WTC11 (cell line): ENCODE measurements at regions not wholly inside any gene's neighbourhood (a gene's known extent, or its start where the extent isn't known, plus 50 kb on each side); places are given as distances from the start of the nearest gene placed in this dataset.

ENCODE experiments used
- ATAC-seq: fragments of 200-7000 bp; cut with Tn5 transposase; 2 replicates; pipeline ENCODE4 v1.10.0; 2021; ENCODE audit warnings: mild to moderate bottlenecking, moderate library complexity
- CTCF ChIA-PET: fragments of 300-600 bp; sonication (Branson Sonifier 250); formaldehyde crosslinking; loops from one replicate; lab custom pipeline; 2021; ENCODE audit warnings: antibody characterized with exemption; lab: Charles Lee
- POLR2A ChIA-PET: fragments of 350-600 bp; sonication (Branson Sonifier 250); formaldehyde crosslinking; loops from one replicate; lab custom pipeline; 2021; ENCODE audit warnings: antibody characterized with exemption; lab: Charles Lee
- DNase-seq: peaks from one replicate; pipeline ENCODE4 v3.0.0; 2021; ENCODE audit warnings: low spot score
- H3K27ac Mint-ChIP-seq: 2 replicates; pipeline ENCODE4 v1.8.0; 2021; ENCODE audit warnings: mixed read lengths
- H3K27me3 Mint-ChIP-seq: 2 replicates; pipeline ENCODE4 v1.8.0; 2021; ENCODE audit warnings: low read depth, mild to moderate bottlenecking, moderate library complexity, mixed read lengths
- H3K36me3 Mint-ChIP-seq: 2 replicates; pipeline ENCODE4 v1.8.0; 2021; ENCODE audit warnings: mixed read lengths
- H3K4me1 Mint-ChIP-seq: 2 replicates; pipeline ENCODE4 v1.8.0; 2022; ENCODE audit warnings: mixed read lengths
- H3K4me3 Mint-ChIP-seq: 2 replicates; pipeline ENCODE4 v1.8.0; 2021; ENCODE audit warnings: mild to moderate bottlenecking, moderate library complexity, mixed read lengths
- H3K9me3 Mint-ChIP-seq: 2 replicates; pipeline ENCODE4 v1.8.0; 2021; ENCODE audit warnings: mixed read lengths
- CBFB ChIP-seq: sonication (generic); formaldehyde crosslinking; IDR thresholded peaks from 2 replicates; pipeline ENCODE4 v1.8.1; 2022; ENCODE audit warnings: mild to moderate bottlenecking, low read depth, missing genetic modification reagents
- CREB1 ChIP-seq: sonication (generic); formaldehyde crosslinking; IDR thresholded peaks from 2 replicates; pipeline ENCODE4 v1.8.0; 2023; ENCODE audit warnings: mild to moderate bottlenecking, missing genetic modification reagents
- CREM ChIP-seq: sonication (generic); formaldehyde crosslinking; IDR thresholded peaks from 2 replicates; pipeline ENCODE4 v1.8.1; 2022; ENCODE audit warnings: mild to moderate bottlenecking, missing genetic modification reagents, moderate library complexity
- CTCF ChIP-seq: fragments of 200-600 bp; IDR thresholded peaks from 2 replicates; pipeline ENCODE4 v1.8.0; 2022; ENCODE audit warnings: antibody characterized with exemption
- E2F1 ChIP-seq: sonication (generic); formaldehyde crosslinking; IDR thresholded peaks from 2 replicates; pipeline ENCODE4 v1.8.0; 2022; ENCODE audit warnings: mild to moderate bottlenecking, missing genetic modification reagents
- EMX1 ChIP-seq: fragments of 250-450 bp; sonication (Bioruptor Pico); IDR thresholded peaks from 2 replicates; pipeline ENCODE4 v1.8.0; 2021; ENCODE audit warnings: mild to moderate bottlenecking
- FOXK1 ChIP-seq: sonication (generic); formaldehyde crosslinking; IDR thresholded peaks from 2 replicates; pipeline ENCODE4 v1.8.0; 2022; ENCODE audit warnings: mild to moderate bottlenecking, moderate library complexity, missing genetic modification reagents
- FOXP1 ChIP-seq: sonication (generic); formaldehyde crosslinking; IDR thresholded peaks from 2 replicates; pipeline ENCODE4 v1.8.0; 2022; ENCODE audit warnings: missing genetic modification reagents, mild to moderate bottlenecking, moderate library complexity, borderline replicate concordance
- FOXP4 ChIP-seq: sonication (generic); formaldehyde crosslinking; IDR thresholded peaks from 2 replicates; pipeline ENCODE4 v1.8.0; 2022; ENCODE audit warnings: mild to moderate bottlenecking, missing genetic modification reagents
- GABPB1 ChIP-seq: sonication (generic); formaldehyde crosslinking; IDR thresholded peaks from 2 replicates; pipeline ENCODE4 v1.8.1; 2023; ENCODE audit warnings: mild to moderate bottlenecking, missing genetic modification reagents
- GTF2I ChIP-seq: fragments of 250-450 bp; sonication (Bioruptor Pico); conservative IDR thresholded peaks from 2 replicates; pipeline ENCODE4 v1.4.0; 2021; ENCODE audit warnings: mild to moderate bottlenecking
- HMGA2 ChIP-seq: fragments of 250-450 bp; sonication (Bioruptor Pico); IDR thresholded peaks from 2 replicates; pipeline ENCODE4 v1.4.0; 2021; ENCODE audit warnings: mild to moderate bottlenecking, moderate library complexity
- KAT7 ChIP-seq: sonication (generic); formaldehyde crosslinking; IDR thresholded peaks from 2 replicates; pipeline ENCODE4 v1.8.1; 2023; ENCODE audit warnings: missing genetic modification reagents, mild to moderate bottlenecking, borderline replicate concordance
- MYBL2 ChIP-seq: sonication (generic); formaldehyde crosslinking; IDR thresholded peaks from 2 replicates; pipeline ENCODE4 v1.8.1; 2023; ENCODE audit warnings: mild to moderate bottlenecking, moderate library complexity, missing genetic modification reagents
- NFYB ChIP-seq: sonication (generic); formaldehyde crosslinking; conservative IDR thresholded peaks from 2 replicates; pipeline ENCODE4 v1.8.0; 2022; ENCODE audit warnings: low read depth, missing genetic modification reagents
- NR1H2 ChIP-seq: sonication (generic); formaldehyde crosslinking; IDR thresholded peaks from 2 replicates; pipeline ENCODE4 v1.9.0; 2021; ENCODE audit warnings: mild to moderate bottlenecking, moderate library complexity, missing genetic modification reagents
- USF2 ChIP-seq: sonication (generic); formaldehyde crosslinking; IDR thresholded peaks from 2 replicates; pipeline ENCODE4 v1.8.1; 2023; ENCODE audit warnings: mild to moderate bottlenecking, missing genetic modification reagents, moderate library complexity
- TF ChIP-seq, protein P1 (sequence below): sonication (generic); formaldehyde crosslinking; IDR thresholded peaks from 2 replicates; pipeline ENCODE4 v1.8.1; 2022; ENCODE audit warnings: low read depth, mild to moderate bottlenecking, moderate library complexity, missing genetic modification reagents, borderline replicate concordance
- TF ChIP-seq, protein P2 (sequence below): sonication (generic); formaldehyde crosslinking; IDR thresholded peaks from 2 replicates; pipeline ENCODE4 v1.8.1; 2022; ENCODE audit warnings: mild to moderate bottlenecking, moderate library complexity, missing genetic modification reagents
- TF ChIP-seq, protein P3 (sequence below): sonication (generic); formaldehyde crosslinking; IDR thresholded peaks from 2 replicates; pipeline ENCODE4 v1.8.0; 2022; ENCODE audit warnings: mild to moderate bottlenecking, missing genetic modification reagents
- TF ChIP-seq, protein P4 (sequence below): sonication (generic); formaldehyde crosslinking; IDR thresholded peaks from 2 replicates; pipeline ENCODE4 v1.8.0; 2023; ENCODE audit warnings: mild to moderate bottlenecking, missing genetic modification reagents

- no peak for TF ChIP-seq MYBL2 (CRISPR knock-in tag)
These were observed 71.3 kb upstream of the ITPRID1 start (continued) for GRCh38 chr7:31442626-31443025.

DNA sequence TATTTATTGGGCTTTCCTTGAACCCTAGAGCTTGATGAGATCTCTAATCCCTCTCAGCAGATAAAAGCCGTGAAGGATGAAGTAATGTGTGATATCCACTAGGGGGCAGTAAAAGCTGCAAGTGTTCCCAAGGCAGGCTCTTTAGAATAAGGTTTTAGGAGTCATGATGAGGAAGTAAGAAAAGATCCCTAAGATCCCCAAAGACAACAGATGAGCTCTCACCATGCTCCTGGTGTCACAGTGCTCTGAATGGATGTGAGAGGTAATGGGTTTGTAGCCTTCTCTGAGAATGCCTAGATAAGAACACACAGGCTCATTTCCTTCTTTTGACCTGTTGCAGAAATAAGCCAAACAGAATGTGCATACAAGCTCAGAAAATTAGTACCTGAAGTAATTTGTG, 70.4 kb upstream of the ITPRID1 start:
- 0 out of 2 replicates have a peak, but pooled peaks cover 6% of the 10 kb centered on the region for H3K36me3 Mint-ChIP-seq
- DNase-seq = no peak
- peaks cover 22% of the 10 kb centered on the region for H3K27me3 Mint-ChIP-seq
- ChIA-PET POLR2A (interaction anchor here (0.7 to 1.2 kb wide), 2 partner anchors 51 to 191 kb away, joined by 3 to 4 read pairs; no protein-coding TSS in a partner anchor), CTCF (interaction anchor here (0.5 to 2.8 kb wide), 66 partner anchors 10 to 761 kb away, joined by 3 to 72 read pairs (median 4); partner anchors contain the start of gene PPP1R17)
- H3K9me3 Mint-ChIP-seq = peaks cover 8% of the 10 kb centered on the region
- TF ChIP-seq CREM (CRISPR knock-in tag) = no peak
- no peak for TF ChIP-seq FOXP1 (CRISPR knock-in tag)
- no peak for TF ChIP-seq HMGA2 (CRISPR knock-in tag)
- peak; percentile 78 for TF ChIP-seq CTCF
- TF ChIP-seq EMX1 (CRISPR knock-in tag) = no peak
- H3K4me3 Mint-ChIP-seq = no peak overlapping the region
- H3K4me1 Mint-ChIP-seq = peaks cover 38% of the 10 kb centered on the region
- ATAC-seq = peak; percentile 89
- no peak overlapping the region for H3K27ac Mint-ChIP-seq

- no peak overlapping the region for H3K27ac Mint-ChIP-seq
- peaks cover 8% of the 10 kb centered on the region for H3K9me3 Mint-ChIP-seq
- peaks cover 28% of the 10 kb centered on the region for H3K27me3 Mint-ChIP-seq
- H3K36me3 Mint-ChIP-seq = 0 out of 2 replicates have a peak, but pooled peaks cover 6% of the 10 kb centered on the region
- TF ChIP-seq KAT7 (CRISPR knock-in tag) = no peak
- TF ChIP-seq, protein P1, sequence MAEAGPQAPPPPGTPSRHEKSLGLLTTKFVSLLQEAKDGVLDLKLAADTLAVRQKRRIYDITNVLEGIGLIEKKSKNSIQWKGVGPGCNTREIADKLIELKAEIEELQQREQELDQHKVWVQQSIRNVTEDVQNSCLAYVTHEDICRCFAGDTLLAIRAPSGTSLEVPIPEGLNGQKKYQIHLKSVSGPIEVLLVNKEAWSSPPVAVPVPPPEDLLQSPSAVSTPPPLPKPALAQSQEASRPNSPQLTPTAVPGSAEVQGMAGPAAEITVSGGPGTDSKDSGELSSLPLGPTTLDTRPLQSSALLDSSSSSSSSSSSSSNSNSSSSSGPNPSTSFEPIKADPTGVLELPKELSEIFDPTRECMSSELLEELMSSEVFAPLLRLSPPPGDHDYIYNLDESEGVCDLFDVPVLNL (CRISPR knock-in tag) = no peak
- TF ChIP-seq, protein P2, sequence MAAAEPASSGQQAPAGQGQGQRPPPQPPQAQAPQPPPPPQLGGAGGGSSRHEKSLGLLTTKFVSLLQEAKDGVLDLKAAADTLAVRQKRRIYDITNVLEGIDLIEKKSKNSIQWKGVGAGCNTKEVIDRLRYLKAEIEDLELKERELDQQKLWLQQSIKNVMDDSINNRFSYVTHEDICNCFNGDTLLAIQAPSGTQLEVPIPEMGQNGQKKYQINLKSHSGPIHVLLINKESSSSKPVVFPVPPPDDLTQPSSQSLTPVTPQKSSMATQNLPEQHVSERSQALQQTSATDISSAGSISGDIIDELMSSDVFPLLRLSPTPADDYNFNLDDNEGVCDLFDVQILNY (CRISPR knock-in tag) = no peak
- TF ChIP-seq, protein P3, sequence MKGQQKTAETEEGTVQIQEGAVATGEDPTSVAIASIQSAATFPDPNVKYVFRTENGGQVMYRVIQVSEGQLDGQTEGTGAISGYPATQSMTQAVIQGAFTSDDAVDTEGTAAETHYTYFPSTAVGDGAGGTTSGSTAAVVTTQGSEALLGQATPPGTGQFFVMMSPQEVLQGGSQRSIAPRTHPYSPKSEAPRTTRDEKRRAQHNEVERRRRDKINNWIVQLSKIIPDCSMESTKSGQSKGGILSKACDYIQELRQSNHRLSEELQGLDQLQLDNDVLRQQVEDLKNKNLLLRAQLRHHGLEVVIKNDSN (CRISPR knock-in tag) = no peak
- TF ChIP-seq CREB1 (CRISPR knock-in tag) = no peak
- no peak for TF ChIP-seq NFYB
- no peak for TF ChIP-seq FOXK1
- no peak for TF ChIP-seq E2F1 (CRISPR knock-in tag)
- TF ChIP-seq FOXP4 (CRISPR knock-in tag) = no peak
- no peak for TF ChIP-seq NR1H2 (CRISPR knock-in tag)
- no peak for TF ChIP-seq USF2 (CRISPR knock-in tag)
- TF ChIP-seq GABPB1 = no peak
- TF ChIP-seq, protein P4, sequence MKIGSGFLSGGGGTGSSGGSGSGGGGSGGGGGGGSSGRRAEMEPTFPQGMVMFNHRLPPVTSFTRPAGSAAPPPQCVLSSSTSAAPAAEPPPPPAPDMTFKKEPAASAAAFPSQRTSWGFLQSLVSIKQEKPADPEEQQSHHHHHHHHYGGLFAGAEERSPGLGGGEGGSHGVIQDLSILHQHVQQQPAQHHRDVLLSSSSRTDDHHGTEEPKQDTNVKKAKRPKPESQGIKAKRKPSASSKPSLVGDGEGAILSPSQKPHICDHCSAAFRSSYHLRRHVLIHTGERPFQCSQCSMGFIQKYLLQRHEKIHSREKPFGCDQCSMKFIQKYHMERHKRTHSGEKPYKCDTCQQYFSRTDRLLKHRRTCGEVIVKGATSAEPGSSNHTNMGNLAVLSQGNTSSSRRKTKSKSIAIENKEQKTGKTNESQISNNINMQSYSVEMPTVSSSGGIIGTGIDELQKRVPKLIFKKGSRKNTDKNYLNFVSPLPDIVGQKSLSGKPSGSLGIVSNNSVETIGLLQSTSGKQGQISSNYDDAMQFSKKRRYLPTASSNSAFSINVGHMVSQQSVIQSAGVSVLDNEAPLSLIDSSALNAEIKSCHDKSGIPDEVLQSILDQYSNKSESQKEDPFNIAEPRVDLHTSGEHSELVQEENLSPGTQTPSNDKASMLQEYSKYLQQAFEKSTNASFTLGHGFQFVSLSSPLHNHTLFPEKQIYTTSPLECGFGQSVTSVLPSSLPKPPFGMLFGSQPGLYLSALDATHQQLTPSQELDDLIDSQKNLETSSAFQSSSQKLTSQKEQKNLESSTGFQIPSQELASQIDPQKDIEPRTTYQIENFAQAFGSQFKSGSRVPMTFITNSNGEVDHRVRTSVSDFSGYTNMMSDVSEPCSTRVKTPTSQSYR = no peak
- no peak for TF ChIP-seq GTF2I (CRISPR knock-in tag)
- TF ChIP-seq EMX1 (CRISPR knock-in tag) = no peak
- no peak for TF ChIP-seq CBFB
- no peak for ATAC-seq
- CTCF ChIA-PET = interaction anchor here (0.8 to 2.8 kb wide), 25 partner anchors 13 to 310 kb away, joined by 3 to 72 read pairs (median 8); no protein-coding TSS in a partner anchor
- H3K4me1 Mint-ChIP-seq = peaks cover 36% of the 10 kb centered on the region
- DNase-seq = no peak
- POLR2A ChIA-PET = interaction anchor here (1.2 kb wide), 1 partner anchor 190 kb away, joined by 4 read pairs; no protein-coding TSS in a partner anchor
- H3K4me3 Mint-ChIP-seq = no peak overlapping the region
These were observed 69.7 kb upstream of the ITPRID1 start for GRCh38 chr7:31444196-31444595.
